Choroid plexus epithelial cell (primary cell): ENCODE measurements at regions not wholly inside any gene's neighbourhood (a gene's known extent, or its start where the extent isn't known, plus 50 kb on each side); places are given as distances from the start of the nearest gene placed in this dataset.

ENCODE experiments used
- DNase-seq: peaks from one replicate; pipeline ENCODE4 v3.0.0-alpha.2; 2010; ENCODE audit warnings: low read depth
- H3K4me3 ChIP-seq: 2 replicates; pipeline ENCODE4 v1.5.1; 2011; ENCODE audit warnings: low read depth, mild to moderate bottlenecking, control low read depth, low read length, moderate library complexity
- TF ChIP-seq, protein P1 (sequence below): conservative IDR thresholded peaks from 2 replicates; pipeline ENCODE4 v1.5.1; 2011; ENCODE audit warnings: low read depth, mild to moderate bottlenecking, control low read depth, inconsistent platforms, low read length, moderate library complexity

DNA sequence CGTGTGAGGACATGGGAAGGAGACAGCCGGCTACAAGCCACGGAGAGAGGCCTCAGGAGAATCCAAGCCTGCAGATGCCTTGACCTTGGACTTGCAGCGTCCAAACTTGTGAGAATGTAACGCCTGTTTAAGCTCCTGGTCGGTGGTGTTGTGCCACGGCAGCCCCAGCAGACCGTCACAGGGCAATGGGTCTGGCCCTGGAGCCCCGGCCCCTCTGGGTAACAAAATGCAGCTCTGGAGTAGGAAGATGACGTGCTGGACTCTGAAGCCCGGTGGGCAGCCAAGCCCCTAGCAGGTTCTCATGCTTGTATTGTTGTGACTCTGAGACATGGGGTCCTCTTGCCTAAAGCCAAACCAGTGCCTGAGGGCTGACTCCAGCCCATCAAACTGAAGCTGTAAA lies 174.7 kb downstream of the IRX2 start:
- no peak for DNase-seq
- H3K4me3 ChIP-seq, result no peak overlapping the region
- TF ChIP-seq, protein P1, sequence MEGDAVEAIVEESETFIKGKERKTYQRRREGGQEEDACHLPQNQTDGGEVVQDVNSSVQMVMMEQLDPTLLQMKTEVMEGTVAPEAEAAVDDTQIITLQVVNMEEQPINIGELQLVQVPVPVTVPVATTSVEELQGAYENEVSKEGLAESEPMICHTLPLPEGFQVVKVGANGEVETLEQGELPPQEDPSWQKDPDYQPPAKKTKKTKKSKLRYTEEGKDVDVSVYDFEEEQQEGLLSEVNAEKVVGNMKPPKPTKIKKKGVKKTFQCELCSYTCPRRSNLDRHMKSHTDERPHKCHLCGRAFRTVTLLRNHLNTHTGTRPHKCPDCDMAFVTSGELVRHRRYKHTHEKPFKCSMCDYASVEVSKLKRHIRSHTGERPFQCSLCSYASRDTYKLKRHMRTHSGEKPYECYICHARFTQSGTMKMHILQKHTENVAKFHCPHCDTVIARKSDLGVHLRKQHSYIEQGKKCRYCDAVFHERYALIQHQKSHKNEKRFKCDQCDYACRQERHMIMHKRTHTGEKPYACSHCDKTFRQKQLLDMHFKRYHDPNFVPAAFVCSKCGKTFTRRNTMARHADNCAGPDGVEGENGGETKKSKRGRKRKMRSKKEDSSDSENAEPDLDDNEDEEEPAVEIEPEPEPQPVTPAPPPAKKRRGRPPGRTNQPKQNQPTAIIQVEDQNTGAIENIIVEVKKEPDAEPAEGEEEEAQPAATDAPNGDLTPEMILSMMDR, result no peak

DNA sequence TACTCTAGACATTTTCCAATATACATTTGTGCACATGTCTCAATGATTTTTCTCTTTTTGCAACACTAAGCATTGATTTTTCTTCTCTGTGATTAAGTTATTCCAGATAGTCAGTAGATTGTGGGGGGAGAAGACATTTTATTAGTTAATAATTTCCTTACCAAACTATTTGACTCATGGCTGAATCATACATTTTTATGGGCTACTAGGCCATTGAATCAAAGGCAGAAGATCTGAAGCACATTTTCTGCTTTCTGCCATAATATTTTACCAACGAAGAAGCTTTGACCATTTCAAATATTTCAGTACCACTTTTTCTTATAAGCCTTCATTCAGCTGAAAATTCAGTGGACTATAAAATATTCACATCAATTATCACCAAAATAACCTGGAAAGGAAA lies 175.6 kb downstream of the IRX2 start:
- TF ChIP-seq, protein P1, result no peak
- no peak for DNase-seq
- H3K4me3 ChIP-seq, result no peak overlapping the region

DNA sequence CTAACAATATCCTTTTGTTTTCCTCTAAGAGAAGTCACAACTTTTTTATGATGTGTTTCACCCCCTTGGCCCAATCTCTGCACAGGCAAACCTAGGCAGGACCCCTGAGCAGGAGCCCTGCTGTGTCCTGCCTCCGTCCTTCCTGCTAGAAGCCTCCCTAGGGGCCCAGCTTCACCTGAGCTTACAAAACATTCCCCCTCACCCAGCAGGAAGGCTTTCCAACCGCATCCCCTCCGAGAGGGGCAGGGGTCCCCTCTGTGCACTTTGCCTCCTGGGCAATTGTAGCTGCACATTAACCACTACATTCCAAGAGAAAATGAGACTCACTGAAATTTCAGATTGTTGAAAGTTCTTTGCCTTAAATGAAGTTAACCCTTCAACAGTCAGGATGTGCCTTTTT lies 176.2 kb downstream of the IRX2 start:
- TF ChIP-seq, protein P1, result no peak
- no peak for DNase-seq
- H3K4me3 ChIP-seq, result no peak overlapping the region

DNA sequence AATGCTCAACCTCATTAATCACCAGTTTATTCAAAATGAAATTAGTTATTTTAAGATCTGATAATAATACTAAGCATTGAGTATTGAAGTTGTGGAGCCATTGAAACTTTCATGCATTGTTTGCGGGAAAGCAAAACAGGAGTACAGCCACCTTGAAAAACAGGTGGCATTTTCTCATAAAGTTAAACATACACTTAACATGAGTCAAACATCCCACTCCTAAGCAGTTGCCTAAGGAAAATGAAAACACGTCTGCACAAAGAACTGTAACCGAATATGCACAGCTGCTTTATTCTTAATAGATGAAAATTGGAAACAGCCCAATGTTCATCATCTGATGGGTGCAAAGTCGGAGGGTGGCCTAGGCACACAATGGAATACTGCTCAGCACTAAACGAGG lies 177.3 kb downstream of the IRX2 start:
- H3K4me3 ChIP-seq, result no peak overlapping the region
- no peak for DNase-seq
- TF ChIP-seq, protein P1, result no peak

DNA sequence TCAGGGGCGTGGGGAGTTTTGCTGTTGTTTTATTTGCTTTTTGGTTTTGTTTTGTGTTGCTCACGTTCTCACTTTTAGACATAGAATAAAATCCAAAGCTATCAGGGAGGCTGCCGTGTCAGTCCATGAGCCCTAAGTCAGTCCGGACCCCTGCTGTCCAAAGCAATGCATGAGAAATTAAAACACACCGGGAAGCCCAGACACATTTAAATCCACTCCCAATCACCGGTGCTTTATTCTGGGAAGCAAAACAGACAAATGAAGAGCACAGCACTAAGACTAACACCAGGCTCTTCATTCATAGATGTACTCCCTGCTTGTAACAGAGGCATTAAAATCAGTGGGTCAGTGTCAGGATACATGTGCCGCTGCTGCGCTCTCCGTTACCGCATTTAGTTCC lies 180.9 kb downstream of the IRX2 start:
- no peak overlapping the region for H3K4me3 ChIP-seq
- TF ChIP-seq, protein P1, result no peak
- DNase-seq, result no peak

DNA sequence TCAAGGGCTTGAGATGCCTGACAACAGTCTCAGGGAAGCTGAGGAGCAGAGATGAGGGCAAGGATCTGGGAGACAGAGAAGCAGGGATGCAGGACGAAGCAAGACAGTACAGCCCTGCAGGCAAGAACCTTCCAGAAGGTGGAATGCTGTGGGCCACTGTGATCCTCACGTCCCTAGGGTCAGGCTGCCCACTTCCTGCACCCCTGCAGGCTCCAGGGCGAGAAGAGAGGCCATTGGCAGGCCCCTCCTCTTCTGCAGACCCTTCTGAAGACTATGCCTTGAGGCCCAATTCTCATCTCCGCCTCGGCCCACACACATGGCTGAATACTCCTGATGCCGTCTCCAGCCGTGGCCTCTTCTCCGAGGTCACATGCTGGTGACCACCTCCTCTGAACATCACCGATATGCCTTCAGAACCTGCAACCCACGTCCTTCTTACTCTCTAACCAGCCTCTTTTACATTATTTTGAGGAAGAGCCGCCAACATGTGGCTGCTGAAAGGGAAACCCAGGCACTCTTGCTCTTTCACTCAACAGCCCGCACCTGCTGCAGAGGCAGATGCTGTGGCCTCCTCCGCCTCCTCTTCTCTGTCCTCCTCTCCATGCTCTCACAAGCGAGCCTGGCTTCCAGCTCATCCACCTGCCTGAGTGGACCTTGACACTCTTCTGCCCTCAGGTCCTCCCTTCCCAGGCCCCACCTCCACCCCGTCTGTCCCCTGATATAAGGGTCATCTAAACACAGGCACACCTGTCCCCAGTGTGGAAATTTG lies 181.5 kb downstream of the IRX2 start:
- no peak for DNase-seq
- TF ChIP-seq, protein P1, result no peak
- no peak overlapping the region for H3K4me3 ChIP-seq

DNA sequence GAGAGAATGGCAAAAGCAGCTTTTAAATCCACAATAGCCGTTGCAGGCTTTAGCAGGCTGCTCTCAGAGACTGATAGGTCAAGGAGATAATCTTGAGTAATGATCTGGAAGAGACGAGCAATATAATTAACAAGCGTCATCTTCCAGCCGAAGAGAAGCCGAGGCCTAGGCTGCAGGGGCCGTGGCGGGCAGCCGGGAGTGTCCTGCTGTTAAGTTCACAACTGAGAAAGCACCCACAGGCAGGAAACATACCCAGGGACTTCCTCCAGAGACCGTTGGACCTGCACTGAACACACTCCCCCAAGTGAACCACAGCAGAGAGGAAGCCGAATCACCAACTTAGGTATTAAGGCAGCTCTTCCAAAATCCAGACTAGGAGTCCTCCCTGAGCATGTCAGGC lies 182.3 kb downstream of the IRX2 start:
- TF ChIP-seq, protein P1, result no peak
- no peak for DNase-seq
- no peak overlapping the region for H3K4me3 ChIP-seq
